GM12872 (cell line): ENCODE measurements at regions not wholly inside any gene's neighbourhood (a gene's known extent, or its start where the extent isn't known, plus 50 kb on each side); places are given as distances from the start of the nearest gene placed in this dataset.

Experiments
- TF ChIP-seq, protein P1 (sequence below): IDR thresholded peaks from 3 replicates; pipeline ENCODE4 v1.5.1; 2011; ENCODE audit warnings: low read depth, mild to moderate bottlenecking, low read length, moderate library complexity; ENCODE audit not compliant: insufficient read depth

DNA sequence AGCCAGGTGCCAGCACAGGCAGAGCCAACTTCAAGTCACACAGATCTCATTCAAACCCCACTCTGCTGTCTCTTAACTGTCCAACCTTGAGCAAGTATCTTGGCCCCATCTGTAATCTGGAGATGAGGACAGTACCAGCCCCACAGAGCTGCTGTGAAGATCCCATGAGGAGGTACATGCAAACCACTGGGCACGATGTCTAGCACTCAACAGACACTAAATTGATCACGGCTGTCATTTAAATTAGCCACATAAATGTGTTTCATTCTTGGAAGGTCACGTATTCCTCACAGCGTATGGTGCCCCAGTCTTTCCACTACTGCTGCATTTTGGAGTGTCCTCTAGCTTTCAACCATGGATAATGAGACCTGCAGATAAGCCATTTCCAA, 167.6 kb upstream of the ID2 start:
- TF ChIP-seq, protein P1, sequence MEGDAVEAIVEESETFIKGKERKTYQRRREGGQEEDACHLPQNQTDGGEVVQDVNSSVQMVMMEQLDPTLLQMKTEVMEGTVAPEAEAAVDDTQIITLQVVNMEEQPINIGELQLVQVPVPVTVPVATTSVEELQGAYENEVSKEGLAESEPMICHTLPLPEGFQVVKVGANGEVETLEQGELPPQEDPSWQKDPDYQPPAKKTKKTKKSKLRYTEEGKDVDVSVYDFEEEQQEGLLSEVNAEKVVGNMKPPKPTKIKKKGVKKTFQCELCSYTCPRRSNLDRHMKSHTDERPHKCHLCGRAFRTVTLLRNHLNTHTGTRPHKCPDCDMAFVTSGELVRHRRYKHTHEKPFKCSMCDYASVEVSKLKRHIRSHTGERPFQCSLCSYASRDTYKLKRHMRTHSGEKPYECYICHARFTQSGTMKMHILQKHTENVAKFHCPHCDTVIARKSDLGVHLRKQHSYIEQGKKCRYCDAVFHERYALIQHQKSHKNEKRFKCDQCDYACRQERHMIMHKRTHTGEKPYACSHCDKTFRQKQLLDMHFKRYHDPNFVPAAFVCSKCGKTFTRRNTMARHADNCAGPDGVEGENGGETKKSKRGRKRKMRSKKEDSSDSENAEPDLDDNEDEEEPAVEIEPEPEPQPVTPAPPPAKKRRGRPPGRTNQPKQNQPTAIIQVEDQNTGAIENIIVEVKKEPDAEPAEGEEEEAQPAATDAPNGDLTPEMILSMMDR, result no peak

DNA sequence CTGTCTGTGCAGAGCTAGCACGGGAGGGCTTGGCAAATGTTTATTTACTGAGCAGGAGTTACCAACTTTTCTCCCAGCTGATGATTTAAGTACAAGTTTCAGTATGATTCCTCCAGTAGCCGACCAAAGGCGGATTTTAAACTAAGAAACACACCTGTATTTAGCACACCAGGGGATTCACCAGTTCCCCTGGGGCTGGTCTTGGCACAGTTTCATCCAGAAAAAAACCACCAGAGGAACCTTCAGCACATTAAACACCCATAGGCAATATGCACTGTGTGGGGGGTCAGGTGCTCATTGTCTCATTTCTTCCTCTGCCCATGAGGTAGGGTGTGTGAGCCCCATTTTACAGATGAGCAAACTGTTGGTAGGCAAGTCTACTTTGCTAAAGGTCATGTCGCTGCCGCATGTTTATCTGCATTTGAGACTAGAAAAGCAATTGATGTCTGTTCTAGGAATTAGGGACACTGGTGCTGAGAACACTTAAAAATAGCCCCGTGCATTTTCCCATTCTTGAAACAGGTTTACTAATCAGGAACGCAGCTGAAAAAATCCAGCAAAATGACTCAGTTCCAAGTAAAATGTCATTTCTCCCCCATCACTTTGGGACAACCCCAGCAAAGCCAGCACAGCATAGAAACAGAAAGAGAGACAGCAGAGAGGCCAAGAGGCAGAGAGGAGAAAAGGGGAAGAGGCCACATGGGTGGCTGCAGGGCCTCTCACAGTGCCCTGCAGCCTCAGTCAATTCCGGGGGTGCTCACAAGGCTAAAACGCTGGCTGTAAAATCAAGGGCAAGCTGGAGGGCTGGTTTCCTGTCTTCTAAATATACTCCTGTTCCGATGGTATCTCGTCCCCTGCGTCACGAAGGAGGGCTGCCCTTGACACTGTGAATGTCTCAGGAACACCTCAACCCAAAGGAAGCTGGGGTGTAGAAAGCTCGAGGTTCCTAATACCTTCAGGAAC, 166.8 kb upstream of the ID2 start:
- TF ChIP-seq, protein P1, result no peak

DNA sequence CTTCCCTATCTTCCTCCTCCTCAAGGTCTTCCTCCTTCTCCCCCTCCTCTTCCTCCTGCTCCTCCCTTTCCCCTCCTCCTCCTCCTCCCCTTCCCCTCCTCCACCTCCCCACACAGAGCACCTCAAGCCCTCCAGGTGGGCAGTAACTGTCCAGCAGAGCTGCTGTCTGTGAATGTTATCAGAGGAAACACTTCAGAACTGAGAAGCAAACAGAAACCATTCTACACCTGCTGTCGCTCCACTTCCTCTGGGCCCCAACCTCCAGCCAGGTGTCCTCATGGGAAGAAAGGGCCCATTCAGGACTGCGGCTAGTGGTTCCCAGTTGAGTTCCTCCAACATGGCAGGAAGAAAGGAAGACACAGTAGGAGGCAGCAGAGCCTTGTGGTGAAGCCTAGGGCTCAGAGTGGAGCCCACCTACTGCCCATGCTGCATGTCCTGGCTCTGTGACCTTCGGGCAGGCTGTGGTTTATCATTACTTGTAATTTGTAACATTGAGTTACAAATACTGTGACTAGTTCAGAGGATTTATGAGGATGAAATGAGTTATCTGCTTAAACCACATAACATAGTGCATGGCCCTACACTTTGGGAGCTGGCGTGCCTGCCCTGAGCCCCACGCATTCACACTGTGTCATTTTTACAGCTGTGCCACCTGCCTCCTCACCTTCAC, 165.9 kb upstream of the ID2 start:
- TF ChIP-seq, protein P1, result 0 out of 3 replicates have a peak, but pooled peaks have one; percentile 31

DNA sequence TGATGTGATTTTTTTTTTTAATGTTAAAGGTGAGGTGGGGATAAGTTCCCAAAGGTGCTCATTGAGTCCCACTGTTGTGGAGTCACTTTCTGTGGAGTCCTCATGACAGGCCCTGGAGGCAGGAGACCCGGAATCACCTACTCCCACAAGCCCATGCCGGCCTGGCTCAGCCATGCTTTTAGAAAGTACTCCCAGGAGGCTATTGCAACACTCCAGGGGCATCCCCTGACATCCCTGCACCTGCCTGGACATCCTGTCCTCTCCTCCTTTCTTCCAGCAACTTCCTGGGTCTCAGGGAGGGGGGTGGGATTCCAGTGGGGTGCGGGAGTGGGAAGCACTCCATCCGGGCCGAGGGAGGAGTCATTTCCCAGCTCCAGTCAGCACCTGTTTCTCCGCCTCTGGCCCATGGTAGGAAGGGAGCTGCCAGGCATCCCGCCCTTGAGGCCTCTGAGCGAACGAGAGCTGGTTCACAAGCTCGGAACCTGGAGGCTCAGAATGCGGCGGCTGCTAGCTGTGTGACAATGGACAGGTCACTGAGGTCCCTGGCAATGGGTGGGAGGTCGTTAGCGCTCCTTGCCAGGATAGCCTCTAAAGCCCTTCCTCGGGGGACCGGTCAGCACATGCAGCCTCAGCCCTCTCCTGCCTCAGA, 163.9 kb upstream of the ID2 start:
- TF ChIP-seq, protein P1, result no peak

DNA sequence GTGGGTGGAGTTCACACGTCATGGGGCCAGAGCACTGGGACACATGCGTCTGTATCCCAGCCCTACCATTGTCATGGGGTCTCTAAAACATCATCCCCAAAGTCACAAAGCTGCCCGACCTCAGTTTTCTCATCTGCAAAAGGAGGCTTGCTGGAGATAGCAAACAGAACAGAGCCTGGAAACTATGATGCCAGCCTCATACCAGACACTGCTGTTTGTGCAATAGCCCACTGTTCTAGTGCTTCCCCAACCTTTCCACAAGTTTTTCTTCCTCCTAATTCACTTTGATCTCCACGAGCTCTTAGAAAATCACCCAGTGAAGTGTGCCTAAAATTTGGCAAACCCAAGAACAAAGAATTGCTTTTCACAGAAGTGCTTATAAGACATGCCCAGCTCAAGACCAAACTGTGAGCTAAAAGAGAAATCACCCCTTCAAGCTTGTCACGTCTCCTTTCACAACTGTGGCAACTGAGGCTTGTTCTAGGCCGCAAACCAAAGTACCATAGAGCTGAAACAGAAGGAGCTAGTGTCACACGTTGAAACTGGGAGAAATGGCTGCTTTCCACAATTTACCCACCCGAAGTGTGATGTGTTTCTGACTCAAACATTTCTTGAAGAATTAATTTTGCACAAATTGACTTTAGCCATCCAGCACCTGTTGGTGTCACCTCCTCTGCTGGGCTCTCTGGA, 162.7 kb upstream of the ID2 start:
- TF ChIP-seq, protein P1, result no peak

DNA sequence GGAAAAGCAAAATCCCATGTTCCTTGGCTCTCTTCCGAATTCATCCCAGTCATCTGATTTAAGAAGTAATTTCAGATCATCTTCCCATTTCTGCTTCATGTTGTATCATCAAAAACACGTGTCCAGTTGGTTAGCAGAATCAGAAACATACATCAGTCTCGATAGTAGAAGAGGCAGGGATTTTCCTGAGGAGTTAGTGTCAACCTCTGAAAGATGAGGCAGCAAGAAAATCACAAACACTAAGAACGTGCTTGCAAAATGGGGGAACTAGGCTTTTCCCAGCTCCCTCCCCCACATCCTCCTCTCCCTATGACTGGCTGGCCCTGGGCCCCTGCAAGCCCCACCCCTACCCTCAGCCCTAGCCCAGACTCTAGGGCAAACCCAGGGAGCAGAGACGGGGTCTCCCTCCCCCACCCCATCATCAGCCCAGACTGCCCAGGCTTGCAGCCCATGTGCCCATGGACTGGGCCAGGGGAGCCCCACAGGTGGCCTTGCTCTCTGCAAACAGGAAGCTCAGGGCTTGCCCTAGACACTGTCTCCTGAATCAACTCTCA, 161.0 kb upstream of the ID2 start:
- TF ChIP-seq, protein P1, result no peak

DNA sequence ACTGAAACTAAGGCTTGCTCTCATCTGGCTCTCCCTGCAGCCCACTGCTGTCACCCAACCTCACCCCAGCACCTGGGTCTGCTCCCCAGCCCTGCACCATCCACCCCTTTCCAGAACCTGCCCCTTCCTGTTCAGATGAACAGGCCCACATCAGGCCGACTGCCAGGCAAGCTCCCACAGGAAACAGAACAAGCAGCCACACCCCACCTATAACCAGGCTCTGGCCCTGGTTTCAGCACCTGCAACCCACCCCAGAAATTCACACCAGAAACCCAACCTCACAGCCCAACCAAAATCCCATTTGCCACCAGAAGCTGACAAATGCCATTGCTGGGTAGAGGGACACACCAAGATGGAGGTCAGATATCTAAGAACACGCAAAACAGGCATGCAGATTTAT, 159.2 kb upstream of the ID2 start:
- TF ChIP-seq, protein P1, result no peak
